Gastrocnemius medialis (tissue), 4 donors: ENCODE measurements at regions not wholly inside any gene's neighbourhood (a gene's known extent, or its start where the extent isn't known, plus 50 kb on each side); places are given as distances from the start of the nearest gene placed in this dataset.

Experiments used
- POLR2A ChIP-seq, 2 donors: fragments of 450-650 bp; IDR thresholded peaks; one replicate each; pipeline ENCODE4 v1.6.1; 2017; ENCODE audit warnings: antibody characterized with exemption in 2 of 2, mild to moderate bottlenecking in 2 of 2, moderate library complexity in 2 of 2
- TF ChIP-seq, protein P1 (sequence below), 5 experiments: fragments of 450-650 bp in 3 of 5; fragments of 200-600 bp in 2 of 5; sonication (generic) in 2 of 5; IDR thresholded peaks in 4 of 5; conservative IDR thresholded peaks in 1 of 5; 1 replicate in 4 of 5; 2 replicates in 1 of 5; pipeline ENCODE4 v1.5.1; 2016 to 2019; ENCODE audit warnings: antibody characterized with exemption in 5 of 5, mild to moderate bottlenecking in 3 of 5, moderate library complexity in 3 of 5

DNA sequence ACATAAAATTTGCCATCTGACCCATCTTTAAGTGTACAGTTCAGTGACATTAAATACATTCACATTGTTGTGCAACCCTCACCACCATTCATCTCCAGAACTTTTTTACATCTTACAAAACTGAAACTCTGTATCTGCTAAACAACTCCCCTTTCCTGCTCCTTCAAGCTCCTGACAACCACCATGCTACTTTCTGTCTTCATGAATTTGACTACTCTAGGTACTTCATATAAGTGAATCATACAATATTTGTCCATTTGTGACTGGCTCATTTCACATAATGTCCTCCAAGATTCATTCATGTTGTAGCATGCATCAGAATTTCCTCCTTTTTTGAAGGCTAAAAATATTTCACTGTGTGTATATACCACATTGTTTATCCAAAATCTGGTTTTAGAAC is 86.9 kb upstream of the SMLR1 start:
- TF ChIP-seq, protein P1, sequence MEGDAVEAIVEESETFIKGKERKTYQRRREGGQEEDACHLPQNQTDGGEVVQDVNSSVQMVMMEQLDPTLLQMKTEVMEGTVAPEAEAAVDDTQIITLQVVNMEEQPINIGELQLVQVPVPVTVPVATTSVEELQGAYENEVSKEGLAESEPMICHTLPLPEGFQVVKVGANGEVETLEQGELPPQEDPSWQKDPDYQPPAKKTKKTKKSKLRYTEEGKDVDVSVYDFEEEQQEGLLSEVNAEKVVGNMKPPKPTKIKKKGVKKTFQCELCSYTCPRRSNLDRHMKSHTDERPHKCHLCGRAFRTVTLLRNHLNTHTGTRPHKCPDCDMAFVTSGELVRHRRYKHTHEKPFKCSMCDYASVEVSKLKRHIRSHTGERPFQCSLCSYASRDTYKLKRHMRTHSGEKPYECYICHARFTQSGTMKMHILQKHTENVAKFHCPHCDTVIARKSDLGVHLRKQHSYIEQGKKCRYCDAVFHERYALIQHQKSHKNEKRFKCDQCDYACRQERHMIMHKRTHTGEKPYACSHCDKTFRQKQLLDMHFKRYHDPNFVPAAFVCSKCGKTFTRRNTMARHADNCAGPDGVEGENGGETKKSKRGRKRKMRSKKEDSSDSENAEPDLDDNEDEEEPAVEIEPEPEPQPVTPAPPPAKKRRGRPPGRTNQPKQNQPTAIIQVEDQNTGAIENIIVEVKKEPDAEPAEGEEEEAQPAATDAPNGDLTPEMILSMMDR (IDR thresholded peaks at IDR 0.05 in 4 of 5, conservative IDR thresholded peaks at IDR 0.05 in 1 of 5), result no peak
- TF ChIP-seq POLR2A (IDR thresholded peaks at IDR 0.05), result no peak
